Inflammatory macrophage treated with lipopolysaccharide for 1 hour (primary cell): ENCODE measurements at regions not wholly inside any gene's neighbourhood (a gene's known extent, or its start where the extent isn't known, plus 50 kb on each side); places are given as distances from the start of the nearest gene placed in this dataset.
"Not testable (repeated sequence)": the region's sequence is repeated elsewhere in the genome, so short reads cannot be mapped to it uniquely, and the experiment has no call there.

Source experiments
- DNase-seq, 2 donors: peaks; one replicate each; pipeline ENCODE4 v3.0.0-alpha.2; 2020 to 2022

- DNase-seq: peak; percentile 46 to 47
Observed at GRCh38 chr2:160736148-160737028, 242.8 kb upstream of the RBMS1 start.

DNA sequence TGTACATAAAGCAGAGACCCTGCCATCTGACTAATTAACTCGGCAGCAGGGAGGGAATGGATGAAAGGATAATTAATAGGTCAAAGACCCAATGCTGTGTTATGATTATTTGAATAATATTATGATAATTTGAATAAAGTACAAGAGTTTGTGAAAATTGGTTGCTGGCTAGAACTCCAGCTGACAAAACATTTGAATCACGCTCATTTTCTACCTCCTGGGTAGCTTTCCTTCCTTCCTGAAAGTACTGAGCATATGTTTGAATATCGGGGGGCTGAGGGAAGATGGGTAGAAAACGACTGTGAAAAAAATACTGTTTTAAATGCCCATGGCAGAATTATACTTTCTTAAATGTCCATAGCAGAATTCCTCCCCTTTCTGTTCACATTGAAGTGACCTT is 243.6 kb upstream of the RBMS1 start:
- DNase-seq: no peak

DNA sequence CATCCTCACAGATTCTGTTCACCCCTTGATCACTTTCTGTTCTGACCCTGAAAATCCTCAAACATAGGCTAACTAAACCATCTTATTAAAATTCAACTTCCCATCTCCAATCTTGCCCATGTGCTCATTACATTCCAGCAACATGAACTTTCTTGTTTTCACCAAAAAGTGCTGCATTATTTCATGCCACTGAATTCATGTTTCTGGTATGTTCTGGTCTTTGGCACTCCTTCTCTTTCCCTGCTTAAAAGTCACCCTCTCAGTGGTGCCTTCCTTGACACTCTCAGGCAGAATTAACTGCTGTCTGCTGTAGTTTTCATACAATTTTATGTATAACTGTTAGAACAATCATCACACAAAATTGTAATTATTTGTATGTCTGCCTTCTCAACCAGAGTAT is 247.7 kb upstream of the RBMS1 start:
- no peak for DNase-seq

DNA sequence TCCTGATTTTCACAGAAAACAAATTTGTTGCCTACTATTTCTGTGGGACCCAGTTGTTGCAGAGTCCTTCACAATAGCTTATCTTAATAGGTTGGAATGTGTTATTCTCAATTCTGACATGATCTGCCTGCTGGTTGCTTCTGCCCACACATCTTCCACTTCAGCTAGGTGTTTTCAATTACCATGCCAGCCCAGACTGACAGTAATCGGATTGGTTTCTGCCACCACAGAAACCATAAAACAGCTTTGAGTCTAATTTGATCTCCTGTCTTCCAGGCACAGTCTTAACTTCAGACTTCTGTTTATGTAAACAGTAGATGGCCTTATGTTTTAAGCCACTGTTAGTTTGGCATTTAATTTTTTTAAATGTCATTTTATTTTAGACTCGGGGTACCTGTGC is 248.2 kb upstream of the RBMS1 start:
- DNase-seq: no peak

- DNase-seq: peak; percentile 87 to 96
Observed at GRCh38 chr2:160742667-160743066, 249.1 kb upstream of the RBMS1 start.

- DNase-seq: no peak
Observed at GRCh38 chr2:160747501-160748170, 254.0 kb upstream of the RBMS1 start.

DNA sequence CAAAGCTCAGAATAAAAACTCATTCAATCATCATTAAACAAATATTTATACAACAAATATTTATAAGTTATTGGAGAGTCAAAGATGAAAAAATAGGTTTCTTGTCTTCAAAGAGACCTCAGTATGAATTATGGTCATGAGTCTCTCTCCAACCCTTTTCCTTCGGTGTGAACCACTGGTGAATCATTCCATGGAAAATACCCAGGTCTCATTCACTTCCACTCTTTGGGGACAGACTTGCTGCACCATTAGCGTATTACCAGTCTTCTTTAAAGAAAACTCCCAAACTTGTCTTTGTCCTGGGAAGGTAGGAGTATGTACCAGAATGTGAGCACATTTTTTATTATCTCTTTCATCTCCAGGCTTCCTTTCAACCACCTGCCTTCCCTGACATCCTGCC is 257.4 kb upstream of the RBMS1 start:
- DNase-seq: peak; percentile 36 to 54

DNA sequence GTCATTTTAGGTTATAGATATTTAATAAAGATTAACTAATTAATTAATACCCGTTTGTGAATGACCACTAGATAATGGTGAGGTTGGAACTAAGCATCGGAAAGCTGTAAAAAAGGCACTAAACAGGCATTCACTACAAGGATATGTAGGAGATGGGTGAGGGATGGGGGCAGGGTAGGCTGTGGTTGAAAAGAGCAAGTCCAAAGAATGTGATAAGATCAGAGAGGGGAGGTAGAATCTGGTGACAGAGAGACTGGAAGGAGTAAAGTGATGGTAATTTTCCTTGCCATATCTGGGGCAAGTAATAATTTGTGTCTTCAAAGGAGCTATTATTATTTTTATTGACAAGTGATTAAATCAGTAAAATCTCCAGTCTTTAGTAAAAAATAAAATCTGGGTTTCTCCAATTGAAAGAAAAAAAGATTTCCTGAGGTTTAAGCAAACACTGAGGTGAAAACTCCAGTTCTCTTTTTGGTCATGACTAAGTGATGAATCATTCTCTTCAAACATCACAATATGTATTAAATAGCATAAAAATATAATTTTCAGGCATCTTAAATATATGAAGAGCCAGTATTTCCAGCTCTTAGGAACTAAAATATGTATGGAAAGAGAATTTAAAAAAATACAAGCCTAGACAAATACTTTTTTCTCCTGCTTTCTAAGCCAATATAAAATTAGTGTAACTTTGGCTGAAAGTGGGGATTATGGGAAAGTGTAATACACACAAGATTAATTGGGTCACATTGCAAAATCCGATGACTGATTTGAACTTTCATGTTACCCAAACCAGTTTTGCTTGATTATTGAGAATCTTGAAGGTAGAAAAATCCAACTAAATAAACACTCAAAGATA is 259.1 kb upstream of the RBMS1 start:
- peak; percentile 52 to 53 for DNase-seq

GRCh38 chr2:160753331-160753654 is 259.7 kb upstream of the RBMS1 start:
- DNase-seq: no peak

GRCh38 chr2:160753960-160754359 is 260.4 kb upstream of the RBMS1 start:
- DNase-seq: no peak

GRCh38 chr2:160756481-160756880 is 262.9 kb upstream of the RBMS1 start:
- DNase-seq: no peak

GRCh38 chr2:160762493-160763128 is 269.0 kb upstream of the RBMS1 start:
- not testable (repeated sequence) for DNase-seq

- no peak for DNase-seq
Observed at GRCh38 chr2:160783474-160783873, 289.9 kb upstream of the RBMS1 start.

- no peak for DNase-seq
Observed at GRCh38 chr2:160784034-160784433, 290.4 kb upstream of the RBMS1 start.

- DNase-seq: no peak
Observed at GRCh38 chr2:160790738-160791137, 297.1 kb upstream of the RBMS1 start.

DNA sequence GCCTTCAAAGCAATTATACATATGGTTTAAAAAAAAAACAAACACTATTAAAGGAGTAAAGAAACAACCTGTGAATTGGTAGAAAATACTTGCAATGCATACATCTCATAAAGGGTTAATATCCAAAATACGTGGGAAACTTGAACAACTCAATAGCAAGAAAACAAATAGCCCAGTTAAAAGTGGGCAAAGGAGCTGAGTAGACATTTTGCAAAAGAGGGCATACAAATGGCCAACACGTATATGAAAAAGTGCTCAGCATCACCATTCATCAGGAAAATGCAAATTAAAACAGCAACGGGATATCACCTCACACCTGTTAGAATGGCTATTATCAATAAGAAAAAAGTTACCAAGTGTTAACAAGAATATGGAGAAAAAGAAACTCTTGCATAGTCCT is 298.3 kb upstream of the RBMS1 start:
- DNase-seq: no peak

GRCh38 chr2:160792837-160793236 is 299.2 kb upstream of the RBMS1 start:
- DNase-seq: no peak

GRCh38 chr2:160794926-160795325 is 301.3 kb upstream of the RBMS1 start:
- no peak for DNase-seq

- DNase-seq: no peak
Observed at GRCh38 chr2:160803881-160804280, 310.3 kb upstream of the RBMS1 start.

DNA sequence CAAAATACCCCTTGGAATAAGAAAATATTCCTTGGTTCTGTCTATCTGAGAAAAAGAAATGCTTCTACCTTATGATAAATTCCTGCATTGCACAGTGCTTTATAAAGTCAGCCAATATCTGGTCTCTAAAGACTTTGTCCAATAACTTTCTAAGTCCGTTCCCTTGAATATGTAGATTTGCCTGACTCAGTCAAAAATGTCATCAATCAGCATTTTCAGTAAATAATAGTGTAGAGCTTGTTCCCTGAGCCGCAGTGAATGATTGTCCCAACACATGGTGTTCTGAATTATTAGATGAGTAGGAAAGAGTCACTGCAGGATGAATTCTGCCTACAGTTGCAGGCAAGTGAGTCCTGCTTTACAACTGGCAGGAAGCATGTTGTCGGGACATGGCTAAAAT is 316.8 kb upstream of the RBMS1 start:
- DNase-seq: no peak

- DNase-seq: no peak
Observed at GRCh38 chr2:160812830-160813505, 319.4 kb upstream of the RBMS1 start.

GRCh38 chr2:160813506-160813858 is 319.9 kb upstream of the RBMS1 start:
- DNase-seq: no peak
